Glutamatergic neuron (in vitro differentiated cells): ENCODE measurements at regions not wholly inside any gene's neighbourhood (a gene's known extent, or its start where the extent isn't known, plus 50 kb on each side); places are given as distances from the start of the nearest gene placed in this dataset.

Experiments used
- DNase-seq: peaks from one replicate; pipeline ENCODE4 v3.0.0; 2022
- H3K27ac Mint-ChIP-seq: one replicate; pipeline ENCODE4 v1.8.0; 2020; ENCODE audit warnings: mild to moderate bottlenecking, mixed read lengths, inconsistent platforms; ENCODE audit not compliant: unreplicated experiment
- H3K27me3 Mint-ChIP-seq: one replicate; pipeline ENCODE4 v1.8.0; 2020; ENCODE audit warnings: mild to moderate bottlenecking, moderate library complexity, mixed read lengths, inconsistent platforms; ENCODE audit not compliant: unreplicated experiment
- H3K36me3 Mint-ChIP-seq: one replicate; pipeline ENCODE4 v1.8.0; 2020; ENCODE audit warnings: mild to moderate bottlenecking, mixed read lengths, inconsistent platforms; ENCODE audit not compliant: unreplicated experiment
- H3K4me1 Mint-ChIP-seq: one replicate; pipeline ENCODE4 v1.8.0; 2020; ENCODE audit warnings: mild to moderate bottlenecking, low read depth, mixed read lengths, inconsistent platforms; ENCODE audit not compliant: unreplicated experiment
- H3K4me3 Mint-ChIP-seq: one replicate; pipeline ENCODE4 v1.8.0; 2020; ENCODE audit warnings: mild to moderate bottlenecking, mixed read lengths, inconsistent platforms; ENCODE audit not compliant: unreplicated experiment
- H3K9me3 Mint-ChIP-seq: one replicate; pipeline ENCODE4 v1.8.0; 2020; ENCODE audit warnings: mild to moderate bottlenecking, moderate library complexity, mixed read lengths, inconsistent platforms; ENCODE audit not compliant: unreplicated experiment
- TF ChIP-seq, protein P1 (sequence below): fragments of 200-600 bp; sonication (generic); IDR thresholded peaks from one replicate; pipeline ENCODE4 v1.5.0; 2021; ENCODE audit not compliant: partially characterized antibody, unreplicated experiment

DNA sequence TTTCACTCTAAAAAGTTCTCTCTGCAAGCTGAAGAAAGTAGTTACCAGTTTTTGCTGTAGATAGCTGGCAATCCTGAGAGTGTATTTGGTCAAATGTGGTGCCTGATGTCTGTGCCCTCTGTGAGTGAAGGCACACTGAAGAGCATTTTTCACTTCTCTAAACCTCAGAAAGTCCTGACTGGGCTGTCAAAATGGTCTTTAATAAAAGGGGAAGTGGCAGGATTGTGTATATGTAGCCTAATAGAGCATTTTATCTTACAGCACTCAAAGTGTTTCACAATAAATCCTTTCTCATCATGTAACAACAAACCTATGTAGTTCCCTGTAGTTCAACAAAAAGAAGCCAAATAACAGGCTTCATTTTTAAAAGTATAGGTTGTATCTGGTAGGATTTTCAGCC, 1552.3 kb upstream of the SLC39A10 start:
- no peaks in the 10 kb centered on the region for H3K36me3 Mint-ChIP-seq
- no peaks in the 10 kb centered on the region for H3K9me3 Mint-ChIP-seq
- no peaks in the 10 kb centered on the region for H3K4me1 Mint-ChIP-seq
- no peak overlapping the region for H3K4me3 Mint-ChIP-seq
- no peak overlapping the region for H3K27ac Mint-ChIP-seq
- no peak for DNase-seq
- TF ChIP-seq, protein P1, sequence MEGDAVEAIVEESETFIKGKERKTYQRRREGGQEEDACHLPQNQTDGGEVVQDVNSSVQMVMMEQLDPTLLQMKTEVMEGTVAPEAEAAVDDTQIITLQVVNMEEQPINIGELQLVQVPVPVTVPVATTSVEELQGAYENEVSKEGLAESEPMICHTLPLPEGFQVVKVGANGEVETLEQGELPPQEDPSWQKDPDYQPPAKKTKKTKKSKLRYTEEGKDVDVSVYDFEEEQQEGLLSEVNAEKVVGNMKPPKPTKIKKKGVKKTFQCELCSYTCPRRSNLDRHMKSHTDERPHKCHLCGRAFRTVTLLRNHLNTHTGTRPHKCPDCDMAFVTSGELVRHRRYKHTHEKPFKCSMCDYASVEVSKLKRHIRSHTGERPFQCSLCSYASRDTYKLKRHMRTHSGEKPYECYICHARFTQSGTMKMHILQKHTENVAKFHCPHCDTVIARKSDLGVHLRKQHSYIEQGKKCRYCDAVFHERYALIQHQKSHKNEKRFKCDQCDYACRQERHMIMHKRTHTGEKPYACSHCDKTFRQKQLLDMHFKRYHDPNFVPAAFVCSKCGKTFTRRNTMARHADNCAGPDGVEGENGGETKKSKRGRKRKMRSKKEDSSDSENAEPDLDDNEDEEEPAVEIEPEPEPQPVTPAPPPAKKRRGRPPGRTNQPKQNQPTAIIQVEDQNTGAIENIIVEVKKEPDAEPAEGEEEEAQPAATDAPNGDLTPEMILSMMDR, result no peak
- no peaks in the 10 kb centered on the region for H3K27me3 Mint-ChIP-seq

GRCh38 chr2:194103941-194104659, 1552.9 kb upstream of the SLC39A10 start:
- no peak overlapping the region for H3K27ac Mint-ChIP-seq
- TF ChIP-seq, protein P1, result no peak
- H3K27me3 Mint-ChIP-seq, result no peaks in the 10 kb centered on the region
- no peak for DNase-seq
- no peaks in the 10 kb centered on the region for H3K36me3 Mint-ChIP-seq
- no peaks in the 10 kb centered on the region for H3K4me1 Mint-ChIP-seq
- no peaks in the 10 kb centered on the region for H3K9me3 Mint-ChIP-seq
- no peak overlapping the region for H3K4me3 Mint-ChIP-seq

- Mint-ChIP-seq H3K4me3 (no peak overlapping the region), H3K27me3 (no peaks in the 10 kb centered on the region), H3K9me3 (no peaks in the 10 kb centered on the region), H3K27ac (no peak overlapping the region), H3K36me3 (no peaks in the 10 kb centered on the region), H3K4me1 (no peaks in the 10 kb centered on the region)
- TF ChIP-seq, protein P1, result no peak
- DNase-seq, result no peak
Measured at GRCh38 chr2:194102546-194102945, 1554.5 kb upstream of the SLC39A10 start.

DNA sequence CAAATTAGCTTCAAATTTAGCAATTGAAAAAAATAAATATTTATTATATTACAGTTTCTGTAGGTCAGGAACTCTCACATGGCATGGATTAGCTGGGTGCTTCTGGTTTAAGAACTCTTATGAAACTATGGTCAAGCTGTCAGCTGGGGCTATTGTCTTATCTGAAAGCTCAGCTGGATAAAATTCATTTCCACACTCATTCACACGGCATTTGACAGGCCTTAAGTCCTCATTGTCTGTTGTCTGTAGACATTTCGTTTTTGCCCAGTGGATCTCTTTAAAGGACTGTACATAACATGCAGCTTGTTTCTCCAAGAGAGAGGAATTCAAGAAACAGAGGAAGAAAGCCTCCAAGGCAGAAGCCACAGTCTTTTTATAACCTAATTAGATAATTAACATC, 1556.8 kb upstream of the SLC39A10 start:
- TF ChIP-seq, protein P1, result no peak
- H3K9me3 Mint-ChIP-seq, result no peaks in the 10 kb centered on the region
- H3K27me3 Mint-ChIP-seq, result no peaks in the 10 kb centered on the region
- H3K4me3 Mint-ChIP-seq, result no peak overlapping the region
- H3K36me3 Mint-ChIP-seq, result no peaks in the 10 kb centered on the region
- no peaks in the 10 kb centered on the region for H3K4me1 Mint-ChIP-seq
- no peak overlapping the region for H3K27ac Mint-ChIP-seq
- no peak for DNase-seq

DNA sequence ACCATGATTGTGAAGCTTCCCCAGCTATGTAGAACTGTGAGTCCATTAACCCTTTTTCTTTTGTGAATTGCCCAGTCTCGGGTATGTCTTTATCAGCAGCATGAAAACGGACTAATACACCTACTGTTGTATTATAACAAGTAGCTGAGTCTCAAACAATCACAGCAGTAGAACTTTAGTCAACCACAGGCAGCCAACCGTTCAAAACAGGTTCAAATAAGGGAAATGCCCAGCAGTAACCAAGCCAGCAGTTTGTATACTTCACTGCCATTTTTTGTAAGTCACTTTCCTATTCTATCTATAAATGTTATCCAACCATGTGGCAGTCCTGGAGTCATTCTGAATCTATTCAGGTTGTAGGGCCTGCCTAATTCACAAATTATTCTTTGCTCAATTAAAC, 1560.6 kb upstream of the SLC39A10 start:
- DNase-seq, result no peak
- no peaks in the 10 kb centered on the region for H3K9me3 Mint-ChIP-seq
- no peaks in the 10 kb centered on the region for H3K27me3 Mint-ChIP-seq
- no peak overlapping the region for H3K4me3 Mint-ChIP-seq
- H3K27ac Mint-ChIP-seq, result no peak overlapping the region
- no peaks in the 10 kb centered on the region for H3K4me1 Mint-ChIP-seq
- no peaks in the 10 kb centered on the region for H3K36me3 Mint-ChIP-seq
- TF ChIP-seq, protein P1, result no peak
